Left lung (tissue), 4 donors: ENCODE measurements at regions not wholly inside any gene's neighbourhood (a gene's known extent, or its start where the extent isn't known, plus 50 kb on each side); places are given as distances from the start of the nearest gene placed in this dataset.
"Not testable (repeated sequence)": the region's sequence is repeated elsewhere in the genome, so short reads cannot be mapped to it uniquely, and the experiment has no call there.

Source experiments
- ATAC-seq: fragments of 200-7000 bp; cut with Tn5 transposase; one replicate; pipeline ENCODE4 v1.9.1; 2020; ENCODE audit warnings: moderate library complexity
- DNase-seq, 4 donors: peaks; one replicate each; pipeline ENCODE4 v3.0.0-alpha.2; 2013 to 2020
- H3K27ac ChIP-seq, 2 donors: fragments of 200-600 bp; sonication (generic) in 1 of 2; one replicate each; pipeline versions ENCODE4 v1.5.0 to v1.8.0; 2020 to 2021
- H3K27me3 ChIP-seq, 2 donors: fragments of 200-600 bp; sonication (generic) in 1 of 2; one replicate each; pipeline versions ENCODE4 v1.5.0 to v1.8.0; 2020 to 2021
- H3K36me3 ChIP-seq, 2 donors: fragments of 200-600 bp; sonication (generic) in 1 of 2; one replicate each; pipeline versions ENCODE4 v1.5.0 to v1.8.0; 2020 to 2021
- H3K4me1 ChIP-seq, 2 donors: fragments of 200-600 bp; one replicate each; pipeline ENCODE4 v1.8.0; 2021
- H3K4me3 ChIP-seq, 2 donors: fragments of 200-600 bp; sonication (generic) in 1 of 2; one replicate each; pipeline versions ENCODE4 v1.5.0 to v1.8.0; 2020 to 2021; ENCODE audit warnings: mild to moderate bottlenecking in 1 of 2
- H3K9me3 ChIP-seq, 2 donors: fragments of 200-600 bp; sonication (generic) in 1 of 2; one replicate each; pipeline versions ENCODE4 v1.5.0 to v1.8.0; 2020 to 2021
- CTCF ChIP-seq, 2 donors: fragments of 200-600 bp; sonication (generic) in 1 of 2; IDR thresholded peaks; one replicate each; pipeline versions ENCODE4 v1.5.0 to v1.8.0; 2021; ENCODE audit warnings: antibody characterized with exemption in 2 of 2
- intact Hi-C, 2 donors: fragments of 100-400 bp; cut with DNase I; formaldehyde crosslinking; loops; one replicate each; pipeline versions ENCODE4 v1.11.2 to v1.14.2; 2022
- donor health status: DM: no; HTN: yes; CAD: no.
- donor health status: DM: no; HTN: no; CAD: no.

GRCh38 chr7:56697058-56697457 is 435.2 kb downstream of the ZNF479 start:
- intact Hi-C loops, H3K27ac ChIP-seq, H3K4me1 ChIP-seq, H3K4me3 ChIP-seq, DNase-seq, H3K36me3 ChIP-seq, H3K27me3 ChIP-seq, ATAC-seq: not testable (repeated sequence)
- H3K9me3 ChIP-seq = peaks cover 0 to 79% of the 10 kb centered on the region in 2 donors

- H3K4me1 ChIP-seq = no peaks in the 10 kb centered on the region
- no peaks in the 10 kb centered on the region for H3K36me3 ChIP-seq
- no peak overlapping the region for H3K27ac ChIP-seq
- ATAC-seq (no peak), DNase-seq (no peak)
- H3K9me3 ChIP-seq = peaks cover 0 to 96% of the 10 kb centered on the region in 2 donors
- no peak overlapping the region for H3K4me3 ChIP-seq
- intact Hi-C loops = no loop called here
- H3K27me3 ChIP-seq = no peaks in the 10 kb centered on the region
- TF ChIP-seq CTCF (IDR thresholded peaks at IDR 0.05) = no peak
Measured at GRCh38 chr7:56686276-56686859, 445.9 kb downstream of the ZNF479 start.

- Histone ChIP-seq H3K4me1 (no peaks in the 10 kb centered on the region), H3K9me3 (peaks cover 0 to 96% of the 10 kb centered on the region in 2 donors), H3K27ac (no peak overlapping the region), H3K4me3 (no peak overlapping the region), H3K36me3 (no peaks in the 10 kb centered on the region), H3K27me3 (no peaks in the 10 kb centered on the region)
- intact Hi-C loops = no loop called here
- ATAC-seq = no peak
- no peak for TF ChIP-seq CTCF (IDR thresholded peaks at IDR 0.05)
- no peak for DNase-seq
Measured at GRCh38 chr7:56639173-56639746, 493.0 kb downstream of the ZNF479 start.

GRCh38 chr7:56609852-56610355 is 493.7 kb upstream of the NUPR2 start:
- DNase-seq (no peak), ATAC-seq (no peak)
- Histone ChIP-seq H3K36me3 (no peaks in the 10 kb centered on the region), H3K4me3 (no peak overlapping the region), H3K9me3 (peaks cover 0 to 72% of the 10 kb centered on the region in 2 donors), H3K27ac (no peak overlapping the region), H3K4me1 (no peaks in the 10 kb centered on the region), H3K27me3 (no peaks in the 10 kb centered on the region)
- intact Hi-C loops = no loop called here
- no peak for TF ChIP-seq CTCF (IDR thresholded peaks at IDR 0.05)

GRCh38 chr7:56605146-56605545 is 488.9 kb upstream of the NUPR2 start:
- intact Hi-C loops = no loop called here
- no peaks in the 10 kb centered on the region for H3K4me1 ChIP-seq
- no peaks in the 10 kb centered on the region for H3K36me3 ChIP-seq
- ATAC-seq (no peak), DNase-seq (no peak)
- H3K4me3 ChIP-seq = no peak overlapping the region
- H3K9me3 ChIP-seq = peaks cover 0 to 72% of the 10 kb centered on the region in 2 donors
- no peaks in the 10 kb centered on the region for H3K27me3 ChIP-seq
- H3K27ac ChIP-seq = no peak overlapping the region
- no peak for TF ChIP-seq CTCF (IDR thresholded peaks at IDR 0.05)
